H9 (cell line): ENCODE measurements at regions not wholly inside any gene's neighbourhood (a gene's known extent, or its start where the extent isn't known, plus 50 kb on each side); places are given as distances from the start of the nearest gene placed in this dataset.
A peak's percentile ranks its signal among the peaks of the same experiment; 100 is the strongest.

Experiments used
- DNase-seq: peaks from one replicate; pipeline ENCODE4 v3.0.0-alpha.2; 2017
- H2AFZ ChIP-seq: one replicate; pipeline ENCODE4 v1.6.1; 2013; ENCODE audit warnings: mild to moderate bottlenecking, low read length, control low read depth, moderate library complexity
- H2AK5ac ChIP-seq: 2 replicates; pipeline ENCODE4 v1.6.1; 2013; ENCODE audit warnings: low read length, control low read depth, mixed read lengths; ENCODE audit not compliant: insufficient read length
- H2BK120ac ChIP-seq: one replicate; pipeline ENCODE4 v1.6.1; 2013; ENCODE audit warnings: low read depth, mild to moderate bottlenecking, low read length, control low read depth, inconsistent platforms; ENCODE audit not compliant: poor library complexity, severe bottlenecking
- H2BK12ac ChIP-seq: 2 replicates; pipeline ENCODE4 v1.6.1; 2013; ENCODE audit warnings: low read length, control low read depth, mixed read lengths, low read depth; ENCODE audit not compliant: insufficient read length
- H2BK15ac ChIP-seq: 2 replicates; pipeline ENCODE4 v1.6.1; 2013; ENCODE audit warnings: low read depth, low read length, control low read depth
- H2BK20ac ChIP-seq: one replicate; pipeline ENCODE4 v1.6.1; 2013; ENCODE audit warnings: low read depth, mild to moderate bottlenecking, low read length, control low read depth, inconsistent platforms; ENCODE audit not compliant: poor library complexity, severe bottlenecking
- H2BK5ac ChIP-seq: 2 replicates; pipeline ENCODE4 v1.6.1; 2013; ENCODE audit warnings: low read length, control low read depth, mixed read lengths; ENCODE audit not compliant: insufficient read length
- H3K14ac ChIP-seq: 2 replicates; pipeline ENCODE4 v1.6.1; 2013; ENCODE audit warnings: low read length, control low read depth; ENCODE audit not compliant: insufficient read depth
- H3K18ac ChIP-seq: 2 replicates; pipeline ENCODE4 v1.6.1; 2013; ENCODE audit warnings: low read depth, mild to moderate bottlenecking, mixed read lengths, low read length, control low read depth; ENCODE audit not compliant: insufficient read length
- H3K23ac ChIP-seq: 2 replicates; pipeline ENCODE4 v1.6.1; 2013; ENCODE audit warnings: low read length, control low read depth, mixed read lengths, low read depth; ENCODE audit not compliant: insufficient read length
- H3K23me2 ChIP-seq: 2 replicates; pipeline ENCODE4 v1.6.1; 2013; ENCODE audit warnings: low read depth, mild to moderate bottlenecking, mixed read lengths, low read length, control low read depth; ENCODE audit not compliant: insufficient read length, poor library complexity, severe bottlenecking
- H3K27ac ChIP-seq: 2 replicates; pipeline ENCODE4 v1.5.1; 2013; ENCODE audit warnings: low read length, control low read depth, mixed read lengths, low read depth; ENCODE audit not compliant: insufficient read length
- H3K27me3 ChIP-seq: 2 replicates; pipeline ENCODE4 v1.6.1; 2013; ENCODE audit warnings: low read length, control low read depth, inconsistent platforms; ENCODE audit not compliant: insufficient read depth
- H3K4ac ChIP-seq: 2 replicates; pipeline ENCODE4 v1.6.1; 2013; ENCODE audit warnings: low read depth, mild to moderate bottlenecking, control low read depth, inconsistent platforms, low read length, moderate library complexity
- H3K4me1 ChIP-seq: 2 replicates; pipeline ENCODE4 v1.6.1; 2013; ENCODE audit warnings: low read length, control low read depth, inconsistent platforms; ENCODE audit not compliant: insufficient read depth
- H3K4me2 ChIP-seq: 2 replicates; pipeline ENCODE4 v1.6.1; 2013; ENCODE audit warnings: low read length, control low read depth, mixed read lengths; ENCODE audit not compliant: insufficient read length, insufficient read depth
- H3K56ac ChIP-seq: 2 replicates; pipeline ENCODE4 v1.6.1; 2013; ENCODE audit warnings: low read depth, mild to moderate bottlenecking, mixed read lengths, low read length, control low read depth; ENCODE audit not compliant: insufficient read length
- H3K79me1 ChIP-seq: 2 replicates; pipeline ENCODE4 v1.6.1; 2013; ENCODE audit warnings: low read depth, mild to moderate bottlenecking, moderate library complexity, low read length, control low read depth, inconsistent platforms; ENCODE audit not compliant: insufficient read depth, poor library complexity, severe bottlenecking
- H3K79me2 ChIP-seq: 2 replicates; pipeline ENCODE4 v1.6.1; 2013; ENCODE audit warnings: low read length, control low read depth, inconsistent platforms; ENCODE audit not compliant: insufficient read depth
- H3K9ac ChIP-seq: 2 replicates; pipeline ENCODE4 v1.6.1; 2013; ENCODE audit warnings: low read length, control low read depth, mixed read lengths; ENCODE audit not compliant: insufficient read length; ENCODE audit errors: extremely low read depth
- H3K9me3 ChIP-seq: one replicate; pipeline ENCODE4 v1.6.1; 2013; ENCODE audit warnings: low read depth, low read length, inconsistent platforms; ENCODE audit not compliant: control insufficient read depth
- H3T11ph ChIP-seq: one replicate; pipeline ENCODE4 v1.6.1; 2013; ENCODE audit warnings: mild to moderate bottlenecking, low read length, control low read depth, inconsistent platforms
- H4K20me1 ChIP-seq: one replicate; pipeline ENCODE4 v1.6.1; 2013; ENCODE audit not compliant: control insufficient read depth, insufficient read length, insufficient read depth
- H4K5ac ChIP-seq: 2 replicates; pipeline ENCODE4 v1.6.1; 2013; ENCODE audit warnings: low read depth, mild to moderate bottlenecking, mixed read lengths, low read length, control low read depth; ENCODE audit not compliant: insufficient read length
- H4K8ac ChIP-seq: replicated peaks from 2 replicates; pipeline ENCODE4 v1.6.1; 2013; ENCODE audit warnings: low read length, control low read depth, mixed read lengths, low read depth; ENCODE audit not compliant: insufficient read length
- H4K91ac ChIP-seq: 2 replicates; pipeline ENCODE4 v1.6.1; 2013; ENCODE audit warnings: low read depth, mild to moderate bottlenecking, moderate library complexity, mixed read lengths, low read length, control low read depth; ENCODE audit not compliant: insufficient read length
- H3K27ac Mint-ChIP-seq, 3 experiments: 2 replicates in 2 of 3; 3 replicates in 1 of 3; pipeline ENCODE4 v1.8.0; 2020 to 2021; ENCODE audit warnings: mixed read lengths in 3 of 3, mild to moderate bottlenecking in 1 of 3, moderate library complexity in 1 of 3
- H3K27me3 Mint-ChIP-seq: 2 replicates; pipeline ENCODE4 v1.8.0; 2021; ENCODE audit warnings: low read depth, mild to moderate bottlenecking, moderate library complexity, mixed read lengths
- H3K36me3 Mint-ChIP-seq, 3 experiments: 2 replicates in 2 of 3; 3 replicates in 1 of 3; pipeline ENCODE4 v1.8.0; 2020 to 2021; ENCODE audit warnings: low read depth in 3 of 3, mixed read lengths in 3 of 3; ENCODE audit not compliant: insufficient read depth in 1 of 3
- H3K4me1 Mint-ChIP-seq, 2 experiments: 2 replicates each; pipeline ENCODE4 v1.8.0; 2020; ENCODE audit warnings: mixed read lengths in 2 of 2
- H3K4me3 Mint-ChIP-seq, 2 experiments: 2 replicates in 1 of 2; 3 replicates in 1 of 2; pipeline ENCODE4 v1.8.0; 2020 to 2021; ENCODE audit warnings: mild to moderate bottlenecking in 2 of 2, mixed read lengths in 2 of 2, moderate library complexity in 1 of 2
- H3K9me3 Mint-ChIP-seq, 2 experiments: 2 replicates in 1 of 2; 3 replicates in 1 of 2; pipeline ENCODE4 v1.8.0; 2020; ENCODE audit warnings: mild to moderate bottlenecking in 2 of 2, mixed read lengths in 2 of 2, moderate library complexity in 1 of 2
- CTCF ChIP-seq: fragments of 200-600 bp; sonication (generic); conservative IDR thresholded peaks from 3 replicates; pipeline ENCODE4 v1.8.0; 2021; ENCODE audit warnings: antibody characterized with exemption, mild to moderate bottlenecking
- WGBS: extraction: QIAGEN DNeasy Blood & Tissue Kit; methylation state at CpG from one replicate; pipeline ENCODE4 v1.1.7; 2013; ENCODE audit warnings: missing lambda C conversion rate, low lambda C conversion rate, mixed read lengths; ENCODE audit not compliant: insufficient read length; ENCODE audit errors: extremely low coverage; 5-methylcytosine and 5-hydroxymethylcytosine counted together

GRCh38 chr5:179404321-179405053 is 59.2 kb upstream of the ADAMTS2 start:
- Histone ChIP-seq H3T11ph (no peak overlapping the region), H3K9ac (no peak overlapping the region), H3K27ac (no peak overlapping the region), H3K14ac (no peak overlapping the region), H2BK120ac (no peak overlapping the region), H3K23me2 (no peaks in the 10 kb centered on the region), H4K8ac (no peak overlapping the region), H3K4me2 (no peak overlapping the region), H2BK15ac (no peak overlapping the region), H2BK20ac (no peak overlapping the region), H3K4me1 (no peaks in the 10 kb centered on the region), H3K18ac (no peak overlapping the region), H2BK12ac (no peak overlapping the region), H3K56ac (no peak overlapping the region), H3K79me1 (no peaks in the 10 kb centered on the region), H3K23ac (no peak overlapping the region), H3K4ac (no peak overlapping the region), H4K20me1 (no peaks in the 10 kb centered on the region), H2BK5ac (no peak overlapping the region), H2AFZ (no peak overlapping the region), H4K5ac (no peak overlapping the region), H3K79me2 (no peaks in the 10 kb centered on the region), H2AK5ac (no peak overlapping the region), H3K9me3 (peaks cover 23% of the 10 kb centered on the region), H3K27me3 (no peaks in the 10 kb centered on the region), H4K91ac (no peak overlapping the region)
- TF ChIP-seq CTCF, result no peak; the same call in 2 of the 3 replicates
- Mint-ChIP-seq H3K4me3 (no peak overlapping the region), H3K9me3 (peaks cover 37 to 38% of the 10 kb centered on the region in 2 experiments), H3K4me1 (no peaks in the 10 kb centered on the region), H3K27ac (no peak overlapping the region), H3K27me3 (peaks cover 12% of the 10 kb centered on the region), H3K36me3 (peaks cover 4 to 20% (median 6%) of the 10 kb centered on the region in 3 experiments; a peak in 5 of 7 replicates)
- DNase-seq, result peak; percentile 20
- no CpG with 5 or more reads among the region's 6 CpGs for WGBS
